ENCODE measurements at regions not wholly inside any gene's neighbourhood (a gene's known extent, or its start where the extent isn't known, plus 50 kb on each side); places are given as distances from the start of the nearest gene placed in this dataset.

DNA sequence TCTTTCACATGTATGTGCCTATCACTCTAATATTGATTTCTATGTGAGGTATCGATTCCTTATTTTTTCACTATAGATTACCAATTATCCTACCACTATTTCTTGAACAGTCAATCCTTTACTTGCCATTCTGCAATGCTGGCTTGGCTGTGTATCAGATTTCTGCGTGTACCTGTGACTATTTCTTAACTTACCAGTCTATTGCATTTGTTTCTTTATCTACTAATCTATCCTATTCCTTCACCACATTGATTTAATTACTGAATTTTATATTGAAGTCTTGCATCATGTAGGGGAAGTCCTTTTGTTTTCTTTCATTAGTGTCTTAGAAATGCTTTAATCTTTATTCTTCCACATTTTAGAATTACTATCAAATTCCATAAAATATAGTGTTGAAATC lies 684.8 kb downstream of the LRRC70 start:
- H3K4me3 ChIP-seq (ENCODE audit: low read length) = no peak overlapping the region
- TF ChIP-seq, protein P1, sequence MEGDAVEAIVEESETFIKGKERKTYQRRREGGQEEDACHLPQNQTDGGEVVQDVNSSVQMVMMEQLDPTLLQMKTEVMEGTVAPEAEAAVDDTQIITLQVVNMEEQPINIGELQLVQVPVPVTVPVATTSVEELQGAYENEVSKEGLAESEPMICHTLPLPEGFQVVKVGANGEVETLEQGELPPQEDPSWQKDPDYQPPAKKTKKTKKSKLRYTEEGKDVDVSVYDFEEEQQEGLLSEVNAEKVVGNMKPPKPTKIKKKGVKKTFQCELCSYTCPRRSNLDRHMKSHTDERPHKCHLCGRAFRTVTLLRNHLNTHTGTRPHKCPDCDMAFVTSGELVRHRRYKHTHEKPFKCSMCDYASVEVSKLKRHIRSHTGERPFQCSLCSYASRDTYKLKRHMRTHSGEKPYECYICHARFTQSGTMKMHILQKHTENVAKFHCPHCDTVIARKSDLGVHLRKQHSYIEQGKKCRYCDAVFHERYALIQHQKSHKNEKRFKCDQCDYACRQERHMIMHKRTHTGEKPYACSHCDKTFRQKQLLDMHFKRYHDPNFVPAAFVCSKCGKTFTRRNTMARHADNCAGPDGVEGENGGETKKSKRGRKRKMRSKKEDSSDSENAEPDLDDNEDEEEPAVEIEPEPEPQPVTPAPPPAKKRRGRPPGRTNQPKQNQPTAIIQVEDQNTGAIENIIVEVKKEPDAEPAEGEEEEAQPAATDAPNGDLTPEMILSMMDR (conservative IDR thresholded peaks at IDR 0.05; ENCODE audit: low read depth, low read length) = no peak
- DNase-seq (ENCODE audit: low read depth) = no peak

- H3K4me3 ChIP-seq (ENCODE audit: low read length) = no peak overlapping the region
- DNase-seq (ENCODE audit: low read depth) = peak; percentile 60
- TF ChIP-seq, protein P1 (conservative IDR thresholded peaks at IDR 0.05; ENCODE audit: low read depth, low read length) = no peak
These were observed 683.8 kb downstream of the LRRC70 start for GRCh38 chr5:63262185-63262981.

- DNase-seq (ENCODE audit: low read depth) = no peak
- TF ChIP-seq, protein P1 (conservative IDR thresholded peaks at IDR 0.05; ENCODE audit: low read depth, low read length) = no peak
- H3K4me3 ChIP-seq (ENCODE audit: low read length) = no peak overlapping the region
These were observed 683.1 kb downstream of the LRRC70 start for GRCh38 chr5:63261695-63262094.

DNA sequence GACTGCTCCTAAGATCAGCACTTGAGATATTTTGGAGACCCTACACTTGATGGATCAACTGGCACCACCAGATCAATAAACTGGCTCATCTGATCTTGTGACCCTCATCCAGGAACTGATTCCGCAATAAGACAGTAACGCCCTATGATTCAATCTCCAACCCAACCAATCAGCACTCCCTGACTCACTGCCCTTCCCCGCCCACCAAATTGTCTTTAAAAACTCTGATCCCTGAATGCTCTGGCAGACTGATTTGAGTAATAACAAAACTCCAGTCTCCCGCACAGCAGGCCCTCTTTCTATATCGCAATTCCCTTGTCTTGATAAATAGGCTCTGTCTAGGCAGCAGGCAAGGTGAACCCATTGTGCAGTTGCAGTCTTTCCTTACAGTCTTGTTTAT lies 677.0 kb downstream of the LRRC70 start:
- TF ChIP-seq, protein P1 (conservative IDR thresholded peaks at IDR 0.05; ENCODE audit: low read depth, low read length) = no peak
- H3K4me3 ChIP-seq (ENCODE audit: low read length) = no peak overlapping the region
- DNase-seq (ENCODE audit: low read depth) = no peak

GRCh38 chr5:63250939-63251338 lies 672.3 kb downstream of the LRRC70 start:
- DNase-seq (ENCODE audit: low read depth) = no peak
- TF ChIP-seq, protein P1 (conservative IDR thresholded peaks at IDR 0.05; ENCODE audit: low read depth, low read length) = no peak

DNA sequence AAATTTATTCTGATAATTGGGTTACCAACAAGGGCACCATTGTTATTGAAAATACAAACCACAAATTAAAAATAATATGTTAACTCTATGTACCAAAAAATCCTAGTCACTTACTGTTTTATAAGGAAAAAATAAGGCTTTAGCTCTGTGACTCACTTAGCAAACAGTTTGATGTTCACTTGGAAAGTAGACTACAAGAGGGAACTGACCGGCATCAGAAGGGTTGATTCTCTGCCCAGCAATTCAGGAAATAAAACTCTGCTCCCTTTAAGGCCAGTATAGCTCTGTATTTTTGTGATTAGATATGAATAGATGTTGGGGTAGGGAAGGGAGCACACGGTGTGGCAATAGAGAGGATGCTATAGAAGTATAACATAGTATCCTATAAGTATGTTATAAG lies 671.3 kb downstream of the LRRC70 start:
- no peak overlapping the region for H3K4me3 ChIP-seq (ENCODE audit: low read length)
- TF ChIP-seq, protein P1 (conservative IDR thresholded peaks at IDR 0.05; ENCODE audit: low read depth, low read length) = no peak
- DNase-seq (ENCODE audit: low read depth) = no peak

More at GRCh38 chr5:63250939-63251338, 672.3 kb downstream of the LRRC70 start:
- H3K4me3 ChIP-seq (ENCODE audit: low read length) = no peak overlapping the region

DNA sequence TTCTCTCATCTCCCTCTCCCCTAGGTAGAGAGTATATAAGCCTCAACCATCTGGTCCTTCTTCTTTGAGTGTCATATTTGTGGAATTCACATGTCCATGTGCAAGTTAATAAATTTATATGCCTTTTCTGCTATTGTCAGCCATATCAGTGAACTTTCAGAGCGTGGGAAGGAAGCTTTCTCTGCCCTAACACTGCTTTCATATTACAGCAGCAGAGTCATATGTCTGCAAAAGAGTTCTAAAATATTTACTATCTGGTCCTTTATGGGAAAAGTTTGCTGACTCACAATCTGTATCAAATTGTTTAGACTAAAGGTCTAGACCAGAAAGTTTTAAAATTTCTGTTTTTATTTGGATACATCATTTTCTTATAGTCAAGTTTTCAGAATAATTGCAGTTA lies 669.0 kb downstream of the LRRC70 start:
- TF ChIP-seq, protein P1 (conservative IDR thresholded peaks at IDR 0.05; ENCODE audit: low read depth, low read length) = no peak
- H3K4me3 ChIP-seq (ENCODE audit: low read length) = no peak overlapping the region
- DNase-seq (ENCODE audit: low read depth) = no peak
